Panc1 (cell line): ENCODE measurements at regions not wholly inside any gene's neighbourhood (a gene's known extent, or its start where the extent isn't known, plus 50 kb on each side); places are given as distances from the start of the nearest gene placed in this dataset.

Experiments used
- ATAC-seq: fragments of 200-7000 bp; cut with Tn5 transposase; 2 replicates; pipeline ENCODE4 v1.9.1; 2020; ENCODE audit warnings: mild to moderate bottlenecking, moderate library complexity
- BruUV-seq: library from RNA; stranded (reverse); fragments of 400-500 nt; replicated peaks from 2 replicates; lab custom pipeline; 2021; lab: Mats Ljungman, UMichigan
- CTCF ChIA-PET: fragments of 300-600 bp; sonication (Branson Sonifier 250); formaldehyde crosslinking; loops from one replicate; lab custom pipeline; 2022; ENCODE audit warnings: antibody characterized with exemption; lab: Charles Lee
- POLR2A ChIA-PET: fragments of 300-600 bp; sonication (Branson Sonifier 250); formaldehyde crosslinking; loops from one replicate; lab custom pipeline; 2022; ENCODE audit warnings: antibody characterized with exemption; lab: Charles Lee
- DNase-seq: peaks from one replicate; pipeline ENCODE4 v3.0.0-alpha.2; 2010; ENCODE audit warnings: low read depth, low spot score
- H3K27ac ChIP-seq: 2 replicates; pipeline ENCODE4 v1.5.1; 2011; ENCODE audit warnings: mild to moderate bottlenecking, low read length, inconsistent platforms
- H3K27me3 ChIP-seq: fragments of 200-500 bp; sonication (Bioruptor generic); 2 replicates; pipeline ENCODE4 v1.6.0; 2014; ENCODE audit warnings: low read length, inconsistent platforms; ENCODE audit not compliant: control insufficient read depth, insufficient read depth
- H3K36me3 ChIP-seq: fragments of 200-500 bp; sonication (Bioruptor generic); 2 replicates; pipeline ENCODE4 v1.5.1; 2014; ENCODE audit warnings: inconsistent platforms, mild to moderate bottlenecking, low read length, moderate library complexity; ENCODE audit not compliant: control insufficient read depth, insufficient read depth
- H3K4me1 ChIP-seq: 2 replicates; pipeline ENCODE4 v1.5.1; 2011; ENCODE audit warnings: inconsistent platforms, mild to moderate bottlenecking, low read length, moderate library complexity; ENCODE audit not compliant: control insufficient read depth, insufficient read depth
- H3K4me3 ChIP-seq, 2 experiments: 2 replicates each; pipeline ENCODE4 v1.5.1; 2011 to 2012; ENCODE audit warnings: low read depth in 2 of 2, low read length in 2 of 2, mild to moderate bottlenecking in 2 of 2, inconsistent platforms in 1 of 2, moderate library complexity in 1 of 2
- H3K9me3 ChIP-seq: fragments of 200-500 bp; sonication (Bioruptor generic); 2 replicates; pipeline ENCODE4 v1.5.1; 2014; ENCODE audit warnings: low read depth, mild to moderate bottlenecking, inconsistent platforms, low read length, moderate library complexity; ENCODE audit not compliant: control insufficient read depth, insufficient read depth
- POLR2AphosphoS5 ChIP-seq: IDR thresholded peaks from 2 replicates; pipeline ENCODE4 v1.6.1; 2012; ENCODE audit warnings: mild to moderate bottlenecking, low read depth, low read length, moderate library complexity
- SIN3A ChIP-seq: IDR thresholded peaks from 2 replicates; pipeline ENCODE4 v1.6.1; 2012; ENCODE audit warnings: low read depth, mild to moderate bottlenecking, low read length, moderate library complexity, borderline replicate concordance; ENCODE audit not compliant: insufficient read depth
- TCF7L2 ChIP-seq: IDR thresholded peaks from 2 replicates; pipeline ENCODE4 v1.6.1; 2011; ENCODE audit warnings: mild to moderate bottlenecking, low read depth, low read length, inconsistent platforms
- in situ Hi-C: cut with HindIII; loops from 2 replicates; pipeline ENCODE4 v1.10.0; 2016; ENCODE audit warnings: low sequenced_read_pairs, low pct_unique_long_range_greater_than_20kb
- intact Hi-C: fragments of 100-400 bp; cut with micrococcal nuclease; formaldehyde crosslinking; loops from one replicate; pipeline ENCODE4 v1.10.0; 2022; ENCODE audit not compliant: unreplicated experiment
- TF ChIP-seq, protein P1 (sequence below): fragments of 450-650 bp; IDR thresholded peaks from 2 replicates; pipeline ENCODE4 v1.5.1; 2017; ENCODE audit warnings: mild to moderate bottlenecking
- TF ChIP-seq, protein P2 (sequence below), 2 experiments: IDR thresholded peaks; 2 replicates each; pipeline ENCODE4 v1.6.1; 2011 to 2012; ENCODE audit warnings: low read depth in 2 of 2, control low read depth in 1 of 2, low read length in 1 of 2, mild to moderate bottlenecking in 1 of 2, moderate library complexity in 1 of 2; ENCODE audit not compliant: insufficient read depth in 1 of 2

DNA sequence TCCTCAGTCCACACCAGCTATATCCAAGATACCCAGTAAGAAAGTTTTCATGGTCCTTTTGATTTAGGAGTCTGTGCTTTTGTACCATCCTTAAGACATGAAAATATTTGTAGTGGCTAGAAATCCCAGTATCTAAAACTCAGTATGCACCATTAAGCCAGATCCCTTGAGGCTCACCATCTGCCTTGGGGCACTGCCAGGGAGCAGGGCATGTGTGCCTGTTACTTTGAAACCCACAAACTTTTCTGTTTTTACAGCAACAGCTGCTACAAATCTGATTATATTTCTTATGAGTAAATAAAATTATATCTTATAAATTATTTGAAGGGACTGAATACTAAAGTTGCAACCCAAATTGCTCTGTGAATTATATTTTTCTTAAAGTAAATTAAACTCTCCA, 290.5 kb upstream of the MANEA start:
- CTCF ChIA-PET: no interaction called here
- TF ChIP-seq TCF7L2 (no peak), SIN3A (no peak), POLR2AphosphoS5 (no peak)
- TF ChIP-seq, protein P1, sequence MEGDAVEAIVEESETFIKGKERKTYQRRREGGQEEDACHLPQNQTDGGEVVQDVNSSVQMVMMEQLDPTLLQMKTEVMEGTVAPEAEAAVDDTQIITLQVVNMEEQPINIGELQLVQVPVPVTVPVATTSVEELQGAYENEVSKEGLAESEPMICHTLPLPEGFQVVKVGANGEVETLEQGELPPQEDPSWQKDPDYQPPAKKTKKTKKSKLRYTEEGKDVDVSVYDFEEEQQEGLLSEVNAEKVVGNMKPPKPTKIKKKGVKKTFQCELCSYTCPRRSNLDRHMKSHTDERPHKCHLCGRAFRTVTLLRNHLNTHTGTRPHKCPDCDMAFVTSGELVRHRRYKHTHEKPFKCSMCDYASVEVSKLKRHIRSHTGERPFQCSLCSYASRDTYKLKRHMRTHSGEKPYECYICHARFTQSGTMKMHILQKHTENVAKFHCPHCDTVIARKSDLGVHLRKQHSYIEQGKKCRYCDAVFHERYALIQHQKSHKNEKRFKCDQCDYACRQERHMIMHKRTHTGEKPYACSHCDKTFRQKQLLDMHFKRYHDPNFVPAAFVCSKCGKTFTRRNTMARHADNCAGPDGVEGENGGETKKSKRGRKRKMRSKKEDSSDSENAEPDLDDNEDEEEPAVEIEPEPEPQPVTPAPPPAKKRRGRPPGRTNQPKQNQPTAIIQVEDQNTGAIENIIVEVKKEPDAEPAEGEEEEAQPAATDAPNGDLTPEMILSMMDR: no peak
- TF ChIP-seq, protein P2, sequence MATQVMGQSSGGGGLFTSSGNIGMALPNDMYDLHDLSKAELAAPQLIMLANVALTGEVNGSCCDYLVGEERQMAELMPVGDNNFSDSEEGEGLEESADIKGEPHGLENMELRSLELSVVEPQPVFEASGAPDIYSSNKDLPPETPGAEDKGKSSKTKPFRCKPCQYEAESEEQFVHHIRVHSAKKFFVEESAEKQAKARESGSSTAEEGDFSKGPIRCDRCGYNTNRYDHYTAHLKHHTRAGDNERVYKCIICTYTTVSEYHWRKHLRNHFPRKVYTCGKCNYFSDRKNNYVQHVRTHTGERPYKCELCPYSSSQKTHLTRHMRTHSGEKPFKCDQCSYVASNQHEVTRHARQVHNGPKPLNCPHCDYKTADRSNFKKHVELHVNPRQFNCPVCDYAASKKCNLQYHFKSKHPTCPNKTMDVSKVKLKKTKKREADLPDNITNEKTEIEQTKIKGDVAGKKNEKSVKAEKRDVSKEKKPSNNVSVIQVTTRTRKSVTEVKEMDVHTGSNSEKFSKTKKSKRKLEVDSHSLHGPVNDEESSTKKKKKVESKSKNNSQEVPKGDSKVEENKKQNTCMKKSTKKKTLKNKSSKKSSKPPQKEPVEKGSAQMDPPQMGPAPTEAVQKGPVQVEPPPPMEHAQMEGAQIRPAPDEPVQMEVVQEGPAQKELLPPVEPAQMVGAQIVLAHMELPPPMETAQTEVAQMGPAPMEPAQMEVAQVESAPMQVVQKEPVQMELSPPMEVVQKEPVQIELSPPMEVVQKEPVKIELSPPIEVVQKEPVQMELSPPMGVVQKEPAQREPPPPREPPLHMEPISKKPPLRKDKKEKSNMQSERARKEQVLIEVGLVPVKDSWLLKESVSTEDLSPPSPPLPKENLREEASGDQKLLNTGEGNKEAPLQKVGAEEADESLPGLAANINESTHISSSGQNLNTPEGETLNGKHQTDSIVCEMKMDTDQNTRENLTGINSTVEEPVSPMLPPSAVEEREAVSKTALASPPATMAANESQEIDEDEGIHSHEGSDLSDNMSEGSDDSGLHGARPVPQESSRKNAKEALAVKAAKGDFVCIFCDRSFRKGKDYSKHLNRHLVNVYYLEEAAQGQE (IDR thresholded peaks at IDR 0.05; ENCODE audit: insufficient read depth in 1 of 2, low read depth in 2 of 2, low read length in 1 of 2): no peak
- Histone ChIP-seq H3K9me3 (no peaks in the 10 kb centered on the region), H3K4me3 (no peak overlapping the region), H3K36me3 (no peaks in the 10 kb centered on the region), H3K27ac (no peak overlapping the region), H3K27me3 (no peaks in the 10 kb centered on the region), H3K4me1 (no peaks in the 10 kb centered on the region)
- no TSS peak for BruUV-seq
- intact Hi-C loops: loop anchor here (10.0 kb wide), 1 partner anchor 652 kb away; no protein-coding TSS in a partner anchor
- DNase-seq: no peak
- POLR2A ChIA-PET: no interaction called here
- no peak for ATAC-seq
- in situ Hi-C loops: no loop called here

DNA sequence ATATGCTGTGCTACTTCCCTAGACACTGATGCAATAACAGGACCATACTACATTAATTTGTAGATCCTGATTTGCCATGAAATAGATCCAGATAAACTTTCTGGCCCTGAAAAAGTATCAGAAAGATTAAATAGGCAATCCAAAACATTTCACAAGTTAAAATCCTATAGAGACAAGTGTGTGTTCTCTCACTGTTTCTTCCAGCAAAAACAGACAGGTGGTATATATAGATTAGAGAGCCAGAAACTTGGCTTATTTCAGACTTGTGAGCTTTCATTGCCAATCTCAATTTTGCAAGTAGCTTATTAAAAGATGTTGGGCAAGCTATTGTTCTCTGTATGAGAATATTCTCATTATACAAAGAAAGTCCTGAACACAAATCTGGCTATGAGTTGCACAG, 289.1 kb upstream of the MANEA start:
- intact Hi-C loops: loop anchor here (10.0 kb wide), 1 partner anchor 653 kb away; no protein-coding TSS in a partner anchor
- no peaks in the 10 kb centered on the region for H3K9me3 ChIP-seq
- no peaks in the 10 kb centered on the region for H3K27me3 ChIP-seq
- ChIA-PET POLR2A (no interaction called here), CTCF (no interaction called here)
- TF ChIP-seq, protein P2 (IDR thresholded peaks at IDR 0.05; ENCODE audit: insufficient read depth in 1 of 2, low read depth in 2 of 2, low read length in 1 of 2): no peak
- TF ChIP-seq SIN3A: no peak
- TF ChIP-seq, protein P1: no peak
- no peak for TF ChIP-seq POLR2AphosphoS5
- no peak for TF ChIP-seq TCF7L2
- DNase-seq (no peak), ATAC-seq (no peak)
- H3K4me3 ChIP-seq: no peak overlapping the region
- in situ Hi-C loops: no loop called here
- H3K36me3 ChIP-seq: no peaks in the 10 kb centered on the region
- no peaks in the 10 kb centered on the region for H3K4me1 ChIP-seq
- no peak overlapping the region for H3K27ac ChIP-seq
- no TSS peak for BruUV-seq
